ENCODE measurements at regions not wholly inside any gene's neighbourhood (a gene's known extent, or its start where the extent isn't known, plus 50 kb on each side); places are given as distances from the start of the nearest gene placed in this dataset.

- TF ChIP-seq ZNF318 (IDR thresholded peaks at IDR 0.05; ENCODE audit: borderline replicate concordance in 1 of 2, low read depth in 1 of 2): no peak
- no peak for TF ChIP-seq E4F1 (CRISPR knock-in tag; IDR thresholded peaks at IDR 0.05; ENCODE audit: borderline replicate concordance)
Measured at GRCh38 chr2:181837563-181837962, 54.0 kb upstream of the ITPRID2 start (continued).
